ENCODE measurements at regions not wholly inside any gene's neighbourhood (a gene's known extent, or its start where the extent isn't known, plus 50 kb on each side); places are given as distances from the start of the nearest gene placed in this dataset.
"Not testable (repeated sequence)": the region's sequence is repeated elsewhere in the genome, so short reads cannot be mapped to it uniquely, and the experiment has no call there.

DNA sequence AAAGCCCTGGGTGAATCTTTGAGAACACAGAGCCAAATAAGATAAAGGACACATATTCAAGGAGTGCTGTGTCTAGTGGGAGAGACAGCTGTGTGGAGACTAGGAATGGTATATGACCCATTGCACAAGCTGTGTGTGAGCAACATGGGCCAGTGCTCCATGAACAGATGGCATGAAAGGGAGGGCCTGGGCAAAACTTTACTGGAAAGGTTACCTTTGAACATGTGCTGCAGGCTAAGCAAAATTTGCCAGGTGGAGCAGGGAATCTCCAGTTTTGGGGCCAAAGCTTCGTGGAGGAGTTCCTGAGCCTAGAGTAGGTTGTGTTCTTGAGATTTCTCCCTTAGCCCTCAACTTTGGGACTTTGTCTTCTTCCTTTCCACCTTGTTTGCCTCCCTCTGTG lies 446.1 kb upstream of the PROX1 start:
- Histone ChIP-seq H3K27me3 (ENCODE audit: control insufficient read depth in 2 of 2, insufficient read depth in 2 of 2, low read length in 2 of 2) (no peaks in the 10 kb centered on the region), H3K79me2 (ENCODE audit: insufficient read depth, low read length) (no peaks in the 10 kb centered on the region), H3K4me3 (replicated peaks in 1 of 3; ENCODE audit: low read depth in 2 of 3, low read length in 3 of 3) (no peak overlapping the region), H3K36me3 (replicated peaks in 1 of 2; ENCODE audit: control insufficient read depth in 1 of 2, insufficient read depth in 2 of 2, low read length in 2 of 2) (no peaks in the 10 kb centered on the region), H3K9ac (ENCODE audit: insufficient read depth, low read length, poor library complexity, severe bottlenecking) (no peak overlapping the region), H3K4me1 (ENCODE audit: control insufficient read depth in 1 of 2, insufficient read depth in 2 of 2, low read length in 2 of 2) (no peaks in the 10 kb centered on the region), H3K9me3 (replicated peaks in 1 of 2; ENCODE audit: control insufficient read depth in 1 of 2, insufficient read depth in 1 of 2, low read length in 2 of 2) (no peaks in the 10 kb centered on the region), H3K27ac (ENCODE audit: low read depth in 1 of 2, low read length in 2 of 2) (no peak overlapping the region), H4K20me1 (ENCODE audit: insufficient read depth, low read length) (no peaks in the 10 kb centered on the region), H2AFZ (ENCODE audit: insufficient read depth, low read depth, low read length, poor library complexity, severe bottlenecking) (no peak overlapping the region), H3K4me2 (replicated peaks; ENCODE audit: extremely low read depth, low read length, poor library complexity, severe bottlenecking) (no peak overlapping the region)
- intact Hi-C loops (cut with micrococcal nuclease) = no loop called here
- no peak for DNase-seq
- Mint-ChIP-seq H3K27me3 (ENCODE audit: low read depth in 3 of 3) (peaks cover 0 to 4% (median 0%) of the 10 kb centered on the region in 3 donors), H3K27ac (no peak overlapping the region), H3K36me3 (no peaks in the 10 kb centered on the region), H3K4me3 (no peak overlapping the region), H3K4me1 (no peaks in the 10 kb centered on the region), H3K9me3 (peaks cover 0 to 6% (median 3%) of the 10 kb centered on the region in 7 donors)
- TF ChIP-seq, protein P1, sequence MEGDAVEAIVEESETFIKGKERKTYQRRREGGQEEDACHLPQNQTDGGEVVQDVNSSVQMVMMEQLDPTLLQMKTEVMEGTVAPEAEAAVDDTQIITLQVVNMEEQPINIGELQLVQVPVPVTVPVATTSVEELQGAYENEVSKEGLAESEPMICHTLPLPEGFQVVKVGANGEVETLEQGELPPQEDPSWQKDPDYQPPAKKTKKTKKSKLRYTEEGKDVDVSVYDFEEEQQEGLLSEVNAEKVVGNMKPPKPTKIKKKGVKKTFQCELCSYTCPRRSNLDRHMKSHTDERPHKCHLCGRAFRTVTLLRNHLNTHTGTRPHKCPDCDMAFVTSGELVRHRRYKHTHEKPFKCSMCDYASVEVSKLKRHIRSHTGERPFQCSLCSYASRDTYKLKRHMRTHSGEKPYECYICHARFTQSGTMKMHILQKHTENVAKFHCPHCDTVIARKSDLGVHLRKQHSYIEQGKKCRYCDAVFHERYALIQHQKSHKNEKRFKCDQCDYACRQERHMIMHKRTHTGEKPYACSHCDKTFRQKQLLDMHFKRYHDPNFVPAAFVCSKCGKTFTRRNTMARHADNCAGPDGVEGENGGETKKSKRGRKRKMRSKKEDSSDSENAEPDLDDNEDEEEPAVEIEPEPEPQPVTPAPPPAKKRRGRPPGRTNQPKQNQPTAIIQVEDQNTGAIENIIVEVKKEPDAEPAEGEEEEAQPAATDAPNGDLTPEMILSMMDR (IDR thresholded peaks at IDR 0.05) = no peak
- no CpG with 5 or more reads among the region's 1 CpG for WGBS (ENCODE audit: insufficient coverage)

DNA sequence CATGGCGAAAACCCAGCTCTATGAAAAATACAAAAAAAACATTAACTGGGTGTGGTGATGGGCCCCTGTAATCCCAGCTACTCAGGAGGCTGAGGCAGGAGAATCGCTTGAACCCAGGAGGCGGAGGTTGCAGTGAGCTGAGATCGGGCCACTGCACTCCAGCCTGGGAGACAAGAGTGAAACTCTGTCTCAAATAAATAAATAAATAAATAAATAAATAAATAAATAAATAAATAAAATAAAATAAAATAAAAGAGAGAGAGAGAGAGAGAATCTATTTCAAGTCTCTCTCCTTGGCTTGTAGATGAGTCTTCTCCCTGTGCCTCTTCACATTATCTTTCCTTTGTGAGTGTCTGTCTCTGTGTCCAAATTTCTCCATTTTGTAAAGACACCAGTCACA lies 442.6 kb upstream of the PROX1 start:
- H3K27me3 ChIP-seq (ENCODE audit: control insufficient read depth in 2 of 2, insufficient read depth in 2 of 2, low read length in 2 of 2); H3K36me3 ChIP-seq (replicated peaks in 1 of 2; ENCODE audit: control insufficient read depth in 1 of 2, insufficient read depth in 2 of 2, low read length in 2 of 2); H2AFZ ChIP-seq (ENCODE audit: insufficient read depth, low read depth, low read length, poor library complexity, severe bottlenecking); H3K4me1 Mint-ChIP-seq; H3K4me1 ChIP-seq (ENCODE audit: control insufficient read depth in 1 of 2, insufficient read depth in 2 of 2, low read length in 2 of 2); H3K36me3 Mint-ChIP-seq; H3K27me3 Mint-ChIP-seq (ENCODE audit: low read depth in 3 of 3); DNase-seq; H3K9ac ChIP-seq (ENCODE audit: insufficient read depth, low read length, poor library complexity, severe bottlenecking); H3K9me3 Mint-ChIP-seq; H3K27ac ChIP-seq (ENCODE audit: low read depth in 1 of 2, low read length in 2 of 2); H3K4me2 ChIP-seq (replicated peaks; ENCODE audit: extremely low read depth, low read length, poor library complexity, severe bottlenecking); H3K4me3 ChIP-seq (replicated peaks in 1 of 3; ENCODE audit: low read depth in 2 of 3, low read length in 3 of 3); H3K27ac Mint-ChIP-seq; H3K9me3 ChIP-seq (replicated peaks in 1 of 2; ENCODE audit: control insufficient read depth in 1 of 2, insufficient read depth in 1 of 2, low read length in 2 of 2); intact Hi-C loops (cut with micrococcal nuclease); H3K4me3 Mint-ChIP-seq; H3K79me2 ChIP-seq (ENCODE audit: insufficient read depth, low read length); H4K20me1 ChIP-seq (ENCODE audit: insufficient read depth, low read length): not testable (repeated sequence)
- WGBS (ENCODE audit: insufficient coverage) = no CpG with 5 or more reads among the region's 4 CpGs
